ES-I3 (cell line): ENCODE measurements at regions not wholly inside any gene's neighbourhood (a gene's known extent, or its start where the extent isn't known, plus 50 kb on each side); places are given as distances from the start of the nearest gene placed in this dataset.
"Not testable (repeated sequence)": the region's sequence is repeated elsewhere in the genome, so short reads cannot be mapped to it uniquely, and the experiment has no call there.

ENCODE experiments used
- H3K36me3 ChIP-seq: 2 replicates; pipeline ENCODE4 v1.6.1; 2013; ENCODE audit warnings: mild to moderate bottlenecking, low read length, control low read depth, moderate library complexity; ENCODE audit not compliant: insufficient read depth
- H3K4me1 ChIP-seq: 2 replicates; pipeline ENCODE4 v1.6.1; 2013; ENCODE audit warnings: mild to moderate bottlenecking, control low read depth, low read length; ENCODE audit not compliant: insufficient read depth
- H3K9ac ChIP-seq: 2 replicates; pipeline ENCODE4 v1.6.1; 2013; ENCODE audit warnings: low read depth, mild to moderate bottlenecking, low read length, moderate library complexity
- H3K9me3 ChIP-seq: 2 replicates; pipeline ENCODE4 v1.6.1; 2013; ENCODE audit warnings: mild to moderate bottlenecking, low read length, moderate library complexity; ENCODE audit not compliant: control insufficient read depth, insufficient read depth

- H3K36me3 ChIP-seq = no peaks in the 10 kb centered on the region
- H3K9me3 ChIP-seq = no peaks in the 10 kb centered on the region
- no peaks in the 10 kb centered on the region for H3K4me1 ChIP-seq
- H3K9ac ChIP-seq = no peak overlapping the region
Measured at GRCh38 chr20:29687438-29687837, 1570.0 kb upstream of the DEFB115 start.

- Histone ChIP-seq H3K4me1 (no peaks in the 10 kb centered on the region), H3K9me3 (no peaks in the 10 kb centered on the region), H3K36me3 (no peaks in the 10 kb centered on the region), H3K9ac (no peak overlapping the region)
Measured at GRCh38 chr20:29689411-29690225, 1567.8 kb upstream of the DEFB115 start.

DNA sequence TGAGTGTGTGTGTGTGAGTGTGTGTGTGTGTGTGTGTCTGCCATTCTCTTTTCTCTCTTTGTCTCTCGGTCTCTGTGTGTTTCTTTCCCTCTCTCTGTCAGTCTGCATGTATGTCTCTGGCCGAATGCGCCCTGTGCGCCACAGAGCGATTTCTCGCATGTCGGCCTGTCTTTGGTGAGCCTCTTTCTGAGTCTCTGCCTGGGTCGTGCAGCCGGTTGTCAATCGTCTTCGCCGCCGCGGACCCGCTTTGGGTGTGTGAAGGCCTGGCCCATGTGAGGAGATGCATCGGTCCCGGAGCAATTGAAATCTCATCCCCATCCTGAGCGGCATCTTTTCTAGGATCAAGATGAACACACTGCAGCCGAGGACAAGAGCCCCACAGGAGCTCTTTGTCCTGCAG, 1567.2 kb upstream of the DEFB115 start:
- Histone ChIP-seq H3K36me3 (no peaks in the 10 kb centered on the region), H3K9ac (no peak overlapping the region), H3K9me3 (no peaks in the 10 kb centered on the region), H3K4me1 (no peaks in the 10 kb centered on the region)

DNA sequence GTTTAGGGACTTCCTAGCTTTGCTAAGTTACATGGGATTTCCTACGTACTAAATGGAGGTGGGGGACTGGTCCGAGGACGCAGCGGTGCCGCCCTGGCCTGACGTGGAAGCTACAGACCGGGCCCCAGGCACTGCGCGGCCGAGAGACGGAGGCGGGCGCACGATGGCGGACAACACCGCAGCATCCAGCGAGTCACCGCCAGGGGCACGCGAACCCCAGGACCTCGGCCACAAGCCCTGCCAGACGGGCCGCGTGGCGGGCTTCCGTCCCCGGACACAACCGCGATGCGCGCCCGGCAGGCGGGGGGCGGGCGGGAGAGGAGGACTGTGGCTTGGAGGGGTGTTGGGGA, 1516.9 kb upstream of the DEFB115 start:
- Histone ChIP-seq H3K9ac (no peak overlapping the region), H3K9me3 (no peaks in the 10 kb centered on the region), H3K4me1 (no peaks in the 10 kb centered on the region), H3K36me3 (no peaks in the 10 kb centered on the region)

DNA sequence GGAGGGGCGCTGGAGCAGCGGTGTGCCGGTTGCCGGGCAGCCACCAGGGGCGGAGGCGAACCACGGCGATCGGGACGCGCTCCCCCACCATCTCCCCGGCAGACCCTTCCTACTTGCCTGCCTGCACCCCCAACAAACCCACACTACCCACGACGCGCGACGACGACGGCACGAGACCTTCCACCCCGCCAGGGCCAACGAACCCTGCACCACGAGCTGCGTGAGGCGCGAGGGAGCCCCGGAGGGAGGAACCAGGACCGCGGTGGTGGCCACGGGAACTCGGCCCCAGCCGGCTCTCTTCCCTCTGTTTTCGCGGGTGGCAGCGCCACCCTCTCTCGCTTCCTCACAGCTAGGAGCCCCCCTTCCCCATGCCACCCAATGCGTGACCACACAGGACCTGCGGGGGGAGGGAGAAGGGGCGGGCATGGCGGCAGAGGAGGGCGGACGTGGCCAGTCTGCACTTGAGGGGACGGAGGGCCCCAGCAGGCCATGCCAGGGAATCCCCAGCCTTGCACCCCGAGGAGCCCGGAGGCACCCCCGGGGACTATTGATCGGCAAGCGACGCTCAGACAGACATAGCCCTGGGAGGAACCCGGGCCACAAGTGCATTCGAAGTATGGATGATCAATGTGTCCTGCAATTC, 1516.4 kb upstream of the DEFB115 start:
- Histone ChIP-seq H3K4me1 (no peaks in the 10 kb centered on the region), H3K36me3 (no peaks in the 10 kb centered on the region), H3K9me3 (no peaks in the 10 kb centered on the region), H3K9ac (no peak overlapping the region)

GRCh38 chr20:29741594-29741893, 1515.9 kb upstream of the DEFB115 start:
- H3K9me3 ChIP-seq = no peaks in the 10 kb centered on the region

GRCh38 chr20:29741894-29742698, 1515.4 kb upstream of the DEFB115 start:
- H3K9me3 ChIP-seq = no peaks in the 10 kb centered on the region
- H3K36me3 ChIP-seq = no peaks in the 10 kb centered on the region
- H3K9ac ChIP-seq = no peak overlapping the region
- H3K4me1 ChIP-seq = no peaks in the 10 kb centered on the region

More at GRCh38 chr20:29741594-29741893, 1515.9 kb upstream of the DEFB115 start:
- Histone ChIP-seq H3K4me1 (no peaks in the 10 kb centered on the region), H3K36me3 (no peaks in the 10 kb centered on the region), H3K9ac (no peak overlapping the region)

GRCh38 chr20:29742699-29743100, 1514.8 kb upstream of the DEFB115 start:
- no peaks in the 10 kb centered on the region for H3K9me3 ChIP-seq
- no peak overlapping the region for H3K9ac ChIP-seq
- no peaks in the 10 kb centered on the region for H3K4me1 ChIP-seq
- no peaks in the 10 kb centered on the region for H3K36me3 ChIP-seq

- H3K9me3 ChIP-seq = no peaks in the 10 kb centered on the region
- no peaks in the 10 kb centered on the region for H3K4me1 ChIP-seq
- no peaks in the 10 kb centered on the region for H3K36me3 ChIP-seq
- no peak overlapping the region for H3K9ac ChIP-seq
Measured at GRCh38 chr20:29743101-29743931, 1514.1 kb upstream of the DEFB115 start.

DNA sequence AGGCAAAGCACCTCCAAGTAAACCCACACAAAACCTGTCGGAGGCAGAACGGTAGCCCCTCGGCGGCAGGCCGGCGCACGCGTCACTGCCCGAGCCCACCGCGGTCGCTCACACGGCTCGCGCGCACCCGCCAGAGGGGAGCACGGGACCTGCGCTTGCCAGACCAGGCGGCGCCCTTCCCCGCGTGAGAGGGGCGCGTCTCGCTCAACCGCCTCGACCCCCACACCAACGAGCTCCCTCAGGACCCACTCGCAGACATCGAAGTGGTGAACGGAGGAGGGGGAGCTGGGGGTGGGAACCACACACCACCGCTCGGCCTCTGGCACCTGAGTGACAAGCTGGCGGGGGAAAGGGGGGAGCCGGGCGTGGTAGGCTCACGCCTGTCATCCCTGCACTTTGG, 1513.4 kb upstream of the DEFB115 start:
- Histone ChIP-seq H3K4me1 (no peaks in the 10 kb centered on the region), H3K9me3 (no peaks in the 10 kb centered on the region), H3K9ac (no peak overlapping the region), H3K36me3 (no peaks in the 10 kb centered on the region)

DNA sequence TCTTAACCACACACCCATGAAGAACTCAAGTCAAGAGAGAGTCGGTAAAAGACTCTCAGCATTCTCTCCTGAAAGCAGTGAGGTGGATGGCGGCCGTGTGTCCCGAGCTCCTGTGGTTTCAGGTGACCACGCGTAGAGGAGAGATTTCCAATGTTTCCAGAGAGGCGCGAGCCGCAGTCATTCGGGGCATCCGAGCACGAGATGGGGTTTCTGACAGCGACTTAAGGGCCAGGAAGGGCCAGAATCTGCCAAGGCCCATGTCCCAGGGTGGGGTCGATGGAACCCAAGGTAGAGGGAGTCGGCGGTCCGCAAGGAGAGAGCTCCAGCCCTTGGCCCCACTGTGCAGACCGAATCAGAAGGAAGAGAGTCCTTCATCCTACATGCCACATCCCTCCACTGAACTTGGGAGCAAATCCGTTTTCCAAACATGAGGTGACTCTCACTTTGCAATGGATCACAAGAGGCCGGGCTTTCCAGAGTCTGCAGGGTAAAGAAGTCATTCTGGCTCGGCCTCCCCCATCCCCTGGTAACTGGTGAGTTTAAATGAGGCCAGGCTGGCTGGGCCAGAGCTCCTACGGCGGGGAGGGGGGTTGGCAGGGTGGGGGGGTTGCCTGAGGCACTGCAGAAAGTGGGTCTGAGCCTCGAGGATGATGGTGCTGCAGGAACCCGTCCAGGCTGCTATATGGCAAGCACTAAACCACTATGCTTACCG, 1511.8 kb upstream of the DEFB115 start:
- H3K36me3 ChIP-seq, H3K4me1 ChIP-seq, H3K9me3 ChIP-seq, H3K9ac ChIP-seq: not testable (repeated sequence)

GRCh38 chr20:29750268-29750899, 1507.1 kb upstream of the DEFB115 start:
- Histone ChIP-seq H3K9me3 (no peaks in the 10 kb centered on the region), H3K4me1 (no peaks in the 10 kb centered on the region), H3K9ac (no peak overlapping the region), H3K36me3 (no peaks in the 10 kb centered on the region)

DNA sequence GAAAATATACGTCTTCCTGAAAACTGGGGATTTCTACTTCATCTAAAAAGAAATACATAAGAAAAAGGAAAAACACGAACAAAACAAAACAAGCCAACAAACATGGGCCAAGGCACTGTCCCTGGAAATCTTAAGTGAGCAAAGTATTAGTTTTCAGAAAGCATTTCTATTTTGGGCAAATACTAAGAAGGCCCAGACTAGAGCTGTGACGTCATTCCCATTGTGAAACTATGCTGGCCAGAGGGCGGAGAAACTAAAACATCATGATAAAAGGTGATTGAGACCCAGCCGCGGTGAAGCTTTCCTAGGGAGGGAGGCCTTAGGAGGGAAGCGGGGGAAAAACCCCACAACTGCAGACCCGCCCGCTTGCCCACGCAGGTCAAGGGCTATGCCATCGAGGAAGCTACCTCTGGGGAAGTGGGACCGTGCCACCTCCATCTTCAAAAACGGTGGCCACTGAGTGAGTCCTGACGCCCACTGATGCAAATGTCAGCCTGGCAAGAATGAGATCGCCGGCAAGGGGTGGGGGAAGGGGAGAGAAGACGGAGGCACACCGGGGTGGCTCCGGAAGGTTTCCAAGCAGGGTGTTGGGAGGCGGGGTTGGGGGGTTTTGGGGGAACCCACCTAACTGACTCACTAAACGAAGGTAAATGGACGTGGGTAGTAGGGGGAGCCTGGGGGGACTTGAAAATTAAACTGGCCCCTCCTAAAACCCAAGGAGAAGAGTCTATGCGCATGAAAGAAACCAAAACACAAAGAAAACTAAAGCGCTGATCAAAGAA, 1504.6 kb upstream of the DEFB115 start:
- H3K4me1 ChIP-seq, H3K36me3 ChIP-seq, H3K9me3 ChIP-seq: not testable (repeated sequence)
- peak overlapping the region; percentile 57; the same call in 1 of the 2 replicates for H3K9ac ChIP-seq
